Muscle layer of duodenum (tissue), 2 donors: ENCODE measurements at regions not wholly inside any gene's neighbourhood (a gene's known extent, or its start where the extent isn't known, plus 50 kb on each side); places are given as distances from the start of the nearest gene placed in this dataset.

ENCODE experiments used
- H3K27ac ChIP-seq: one replicate; pipeline ENCODE4 v1.7.0; 2013; ENCODE audit warnings: mild to moderate bottlenecking, low read length
- H3K27me3 ChIP-seq: one replicate; pipeline ENCODE4 v1.7.0; 2013; ENCODE audit warnings: low read depth, mild to moderate bottlenecking, control low read depth, low read length
- H3K36me3 ChIP-seq, 2 donors: one replicate each; pipeline ENCODE4 v1.7.0; 2013; ENCODE audit warnings: low read length in 2 of 2, control low read depth in 1 of 2, mild to moderate bottlenecking in 1 of 2; ENCODE audit not compliant: insufficient read depth in 2 of 2, control insufficient read depth in 1 of 2
- H3K4me1 ChIP-seq, 2 donors: one replicate each; pipeline ENCODE4 v1.7.0; 2013; ENCODE audit warnings: low read length in 2 of 2, mild to moderate bottlenecking in 2 of 2, control low read depth in 1 of 2, moderate library complexity in 1 of 2; ENCODE audit not compliant: insufficient read depth in 2 of 2, control insufficient read depth in 1 of 2
- H3K4me3 ChIP-seq, 2 donors: one replicate each; pipeline ENCODE4 v1.7.0; 2013; ENCODE audit warnings: low read length in 2 of 2, low read depth in 1 of 2, mild to moderate bottlenecking in 1 of 2
- H3K9me3 ChIP-seq, 2 donors: one replicate each; pipeline ENCODE4 v1.7.0; 2013; ENCODE audit warnings: low read length in 2 of 2, control low read depth in 1 of 2, mild to moderate bottlenecking in 1 of 2; ENCODE audit not compliant: control insufficient read depth in 1 of 2
- donor health status: healthy.

DNA sequence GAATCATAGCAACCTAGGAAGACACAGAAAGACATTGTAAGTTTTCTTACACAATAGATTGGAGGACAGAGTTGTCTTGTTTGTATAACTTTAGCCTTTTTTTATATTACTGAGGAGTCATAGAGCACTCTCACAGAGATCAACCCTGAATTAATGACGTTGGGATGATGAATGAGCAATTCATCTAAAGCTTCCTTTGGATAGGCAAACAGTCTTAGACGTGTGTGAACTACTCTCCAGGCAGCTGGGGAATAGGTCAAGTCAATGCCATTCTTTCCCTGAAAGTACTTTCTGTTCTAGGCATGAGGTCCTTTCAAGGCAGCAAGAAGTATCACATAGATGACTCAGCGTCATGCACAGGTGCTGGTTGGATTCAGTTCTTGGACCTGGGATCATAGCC lies 369.1 kb upstream of the NOVA1 start:
- no peak overlapping the region for H3K27ac ChIP-seq

DNA sequence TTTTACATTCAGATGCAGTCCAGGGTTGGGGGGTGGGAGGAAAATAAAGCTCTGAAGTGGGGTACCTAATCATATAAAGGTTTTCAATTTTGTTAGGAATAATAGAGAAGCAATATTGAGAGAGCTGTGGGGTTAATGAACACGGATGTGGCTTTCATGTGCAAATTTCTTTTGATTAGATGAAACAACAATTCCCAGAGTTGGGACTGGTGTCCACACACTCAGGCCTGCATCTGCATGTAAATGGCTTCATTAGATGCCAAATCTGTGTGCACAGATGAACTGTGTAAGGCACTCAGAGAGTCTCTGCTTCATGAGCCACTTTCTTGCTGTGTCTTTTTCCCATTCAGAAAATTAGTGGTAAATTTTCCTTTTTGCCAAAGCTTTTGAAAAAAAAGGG lies 377.1 kb upstream of the NOVA1 start:
- Histone ChIP-seq H3K36me3 (no peaks in the 10 kb centered on the region), H3K27me3 (no peaks in the 10 kb centered on the region), H3K9me3 (no peaks in the 10 kb centered on the region), H3K4me3 (no peak overlapping the region), H3K4me1 (no peaks in the 10 kb centered on the region), H3K27ac (no peak overlapping the region)

More for the DNA sequence above, 369.1 kb upstream of the NOVA1 start:
- H3K9me3 ChIP-seq: no peaks in the 10 kb centered on the region
- no peaks in the 10 kb centered on the region for H3K36me3 ChIP-seq
- H3K4me1 ChIP-seq: no peaks in the 10 kb centered on the region
- no peak overlapping the region for H3K4me3 ChIP-seq
- H3K27me3 ChIP-seq: no peaks in the 10 kb centered on the region

DNA sequence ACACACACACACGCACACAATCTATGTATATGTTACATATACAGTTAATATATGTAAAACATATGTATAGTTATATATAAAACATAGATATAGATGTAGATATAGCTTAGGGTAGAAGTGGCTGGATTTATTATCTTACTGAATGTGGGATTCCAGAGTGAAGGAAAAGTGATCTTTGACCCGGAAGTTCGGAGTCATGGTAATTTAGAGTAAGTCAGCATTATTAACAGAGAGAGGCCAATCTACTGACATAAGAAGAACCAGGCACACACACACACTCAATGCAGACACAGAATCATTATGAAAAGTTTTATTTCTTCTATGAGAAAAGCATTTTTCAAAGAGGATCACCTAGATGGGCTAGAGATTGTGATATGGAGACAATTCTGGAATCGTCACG lies 384.2 kb upstream of the NOVA1 start:
- Histone ChIP-seq H3K4me3 (no peak overlapping the region), H3K36me3 (no peaks in the 10 kb centered on the region), H3K9me3 (no peaks in the 10 kb centered on the region), H3K27ac (no peak overlapping the region), H3K4me1 (no peaks in the 10 kb centered on the region), H3K27me3 (no peaks in the 10 kb centered on the region)

- no peaks in the 10 kb centered on the region for H3K9me3 ChIP-seq
- H3K27ac ChIP-seq: no peak overlapping the region
- H3K4me1 ChIP-seq: no peaks in the 10 kb centered on the region
- no peaks in the 10 kb centered on the region for H3K36me3 ChIP-seq
- no peaks in the 10 kb centered on the region for H3K27me3 ChIP-seq
- H3K4me3 ChIP-seq: no peak overlapping the region
Observed at GRCh38 chr14:26984311-26985177, 386.7 kb upstream of the NOVA1 start.

GRCh38 chr14:26987744-26988363 lies 390.0 kb upstream of the NOVA1 start:
- no peaks in the 10 kb centered on the region for H3K4me1 ChIP-seq
- no peaks in the 10 kb centered on the region for H3K27me3 ChIP-seq
- no peak overlapping the region for H3K4me3 ChIP-seq
- H3K9me3 ChIP-seq: no peaks in the 10 kb centered on the region
- no peak overlapping the region for H3K27ac ChIP-seq
- H3K36me3 ChIP-seq: no peaks in the 10 kb centered on the region

- Histone ChIP-seq H3K4me3 (no peak overlapping the region), H3K4me1 (peaks cover 1 to 4% of the 10 kb centered on the region in 2 donors), H3K9me3 (no peaks in the 10 kb centered on the region), H3K36me3 (no peaks in the 10 kb centered on the region), H3K27me3 (no peaks in the 10 kb centered on the region), H3K27ac (no peak overlapping the region)
Observed at GRCh38 chr14:26990946-26991345, 393.1 kb upstream of the NOVA1 start.

DNA sequence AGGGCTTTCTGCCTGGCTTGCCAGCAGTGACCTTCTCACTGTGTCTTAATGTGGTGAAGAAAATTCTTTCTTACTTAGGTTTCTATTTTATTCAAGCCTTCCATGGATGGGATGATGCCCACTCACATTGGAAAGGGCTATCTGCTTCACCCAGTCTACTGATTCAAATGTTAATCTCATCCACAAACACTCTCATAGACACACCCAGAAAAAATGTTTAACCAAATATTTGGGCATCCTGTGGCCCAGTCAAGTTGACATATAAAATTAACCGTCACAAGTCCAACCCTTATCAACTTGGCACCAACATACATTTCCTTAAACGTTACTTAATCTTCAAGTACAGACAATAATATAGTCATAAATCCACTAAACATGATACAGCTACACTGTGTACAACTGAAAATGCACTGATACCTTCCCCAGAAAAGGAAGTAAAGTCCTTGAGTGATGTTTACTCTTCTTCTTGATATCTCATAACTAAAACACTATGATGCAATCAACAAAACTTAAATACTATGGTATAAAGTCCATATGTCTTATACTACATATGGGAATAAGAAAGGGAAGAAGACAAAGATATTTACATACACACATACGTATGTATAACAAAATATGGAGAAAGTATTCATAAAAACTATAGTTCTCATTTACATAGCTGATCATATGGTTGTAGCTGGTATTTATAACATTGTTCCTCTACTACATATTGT lies 394.7 kb upstream of the NOVA1 start:
- Histone ChIP-seq H3K9me3 (no peaks in the 10 kb centered on the region), H3K4me1 (peaks cover 4 to 7% of the 10 kb centered on the region in 2 donors), H3K27ac (no peak overlapping the region), H3K4me3 (no peak overlapping the region), H3K27me3 (no peaks in the 10 kb centered on the region), H3K36me3 (no peaks in the 10 kb centered on the region)

GRCh38 chr14:26993556-26993955 lies 395.7 kb upstream of the NOVA1 start:
- Histone ChIP-seq H3K9me3 (no peaks in the 10 kb centered on the region), H3K36me3 (no peaks in the 10 kb centered on the region), H3K27ac (no peak overlapping the region), H3K27me3 (no peaks in the 10 kb centered on the region), H3K4me1 (peaks cover 4 to 7% of the 10 kb centered on the region in 2 donors), H3K4me3 (no peak overlapping the region)

DNA sequence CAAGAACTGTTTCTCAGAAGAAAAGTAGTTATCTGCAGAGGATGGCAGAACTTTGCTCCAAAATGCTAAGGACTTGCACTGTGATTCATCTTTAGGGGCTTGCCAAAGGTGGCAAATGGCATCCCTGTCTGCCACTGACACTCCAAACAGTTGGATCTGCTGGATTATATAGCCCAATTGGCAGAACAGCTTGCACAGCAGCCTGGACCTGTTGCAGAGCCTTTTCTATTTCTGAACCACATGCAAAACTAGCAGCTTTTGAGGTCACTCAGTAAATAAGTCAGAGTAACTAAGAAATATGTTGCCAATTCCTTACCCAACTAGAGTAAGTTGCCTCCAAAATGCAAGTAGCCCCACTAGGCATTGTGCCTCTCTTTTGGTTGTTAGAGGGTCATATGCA lies 397.5 kb upstream of the NOVA1 start:
- H3K4me3 ChIP-seq: no peak overlapping the region
- peaks cover 4 to 7% of the 10 kb centered on the region in 2 donors for H3K4me1 ChIP-seq
- H3K9me3 ChIP-seq: no peaks in the 10 kb centered on the region
- H3K36me3 ChIP-seq: no peaks in the 10 kb centered on the region
- no peaks in the 10 kb centered on the region for H3K27me3 ChIP-seq
- no peak overlapping the region for H3K27ac ChIP-seq

DNA sequence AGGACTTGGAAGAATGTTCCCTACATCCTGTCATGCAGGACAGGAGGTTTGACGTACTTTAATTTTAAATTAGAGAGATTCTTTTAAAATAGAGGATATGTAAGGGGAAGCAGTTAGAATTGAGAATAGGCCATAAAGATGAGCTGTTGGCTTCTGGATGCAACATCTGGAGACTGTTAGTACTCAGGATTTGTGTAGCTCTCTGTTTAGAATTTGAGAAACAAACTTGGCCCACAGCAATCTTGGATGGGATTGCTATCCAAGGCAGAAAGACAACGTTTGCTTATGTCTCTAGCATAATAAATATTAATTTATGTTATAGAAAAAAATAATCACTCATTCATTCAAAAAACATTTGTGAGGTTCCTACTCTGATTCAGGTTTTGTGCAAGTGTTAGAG lies 398.4 kb upstream of the NOVA1 start:
- H3K27ac ChIP-seq: no peak overlapping the region
- H3K4me1 ChIP-seq: peaks cover 4 to 7% of the 10 kb centered on the region in 2 donors
- H3K36me3 ChIP-seq: no peaks in the 10 kb centered on the region
- no peak overlapping the region for H3K4me3 ChIP-seq
- no peaks in the 10 kb centered on the region for H3K9me3 ChIP-seq
- H3K27me3 ChIP-seq: no peaks in the 10 kb centered on the region

- no peaks in the 10 kb centered on the region for H3K4me1 ChIP-seq
- no peak overlapping the region for H3K4me3 ChIP-seq
- no peak overlapping the region for H3K27ac ChIP-seq
- H3K9me3 ChIP-seq: no peaks in the 10 kb centered on the region
- no peaks in the 10 kb centered on the region for H3K36me3 ChIP-seq
- H3K27me3 ChIP-seq: no peaks in the 10 kb centered on the region
Observed at GRCh38 chr14:27002179-27002578, 404.3 kb upstream of the NOVA1 start.
